ENCODE measurements at regions not wholly inside any gene's neighbourhood (a gene's known extent, or its start where the extent isn't known, plus 50 kb on each side); places are given as distances from the start of the nearest gene placed in this dataset.
"Not testable (repeated sequence)": the region's sequence is repeated elsewhere in the genome, so short reads cannot be mapped to it uniquely, and the experiment has no call there.

GRCh38 chr13:100767192-100767591, 92.6 kb upstream of the TMTC4 start (continued):
- TF ChIP-seq ZNF165 (CRISPR knock-in tag; IDR thresholded peaks at IDR 0.05; ENCODE audit: borderline replicate concordance), result no peak
- TF ChIP-seq HDGF (IDR thresholded peaks at IDR 0.05), result no peak
- no peak for TF ChIP-seq CTBP1 (IDR thresholded peaks at IDR 0.05; ENCODE audit: borderline replicate concordance)
- TF ChIP-seq, protein P1, sequence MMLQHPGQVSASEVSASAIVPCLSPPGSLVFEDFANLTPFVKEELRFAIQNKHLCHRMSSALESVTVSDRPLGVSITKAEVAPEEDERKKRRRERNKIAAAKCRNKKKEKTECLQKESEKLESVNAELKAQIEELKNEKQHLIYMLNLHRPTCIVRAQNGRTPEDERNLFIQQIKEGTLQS (IDR thresholded peaks at IDR 0.05), result no peak
- TF ChIP-seq, protein P1 (CRISPR knock-in tag; conservative IDR thresholded peaks at IDR 0.05), result no peak
- TF ChIP-seq, protein P2, sequence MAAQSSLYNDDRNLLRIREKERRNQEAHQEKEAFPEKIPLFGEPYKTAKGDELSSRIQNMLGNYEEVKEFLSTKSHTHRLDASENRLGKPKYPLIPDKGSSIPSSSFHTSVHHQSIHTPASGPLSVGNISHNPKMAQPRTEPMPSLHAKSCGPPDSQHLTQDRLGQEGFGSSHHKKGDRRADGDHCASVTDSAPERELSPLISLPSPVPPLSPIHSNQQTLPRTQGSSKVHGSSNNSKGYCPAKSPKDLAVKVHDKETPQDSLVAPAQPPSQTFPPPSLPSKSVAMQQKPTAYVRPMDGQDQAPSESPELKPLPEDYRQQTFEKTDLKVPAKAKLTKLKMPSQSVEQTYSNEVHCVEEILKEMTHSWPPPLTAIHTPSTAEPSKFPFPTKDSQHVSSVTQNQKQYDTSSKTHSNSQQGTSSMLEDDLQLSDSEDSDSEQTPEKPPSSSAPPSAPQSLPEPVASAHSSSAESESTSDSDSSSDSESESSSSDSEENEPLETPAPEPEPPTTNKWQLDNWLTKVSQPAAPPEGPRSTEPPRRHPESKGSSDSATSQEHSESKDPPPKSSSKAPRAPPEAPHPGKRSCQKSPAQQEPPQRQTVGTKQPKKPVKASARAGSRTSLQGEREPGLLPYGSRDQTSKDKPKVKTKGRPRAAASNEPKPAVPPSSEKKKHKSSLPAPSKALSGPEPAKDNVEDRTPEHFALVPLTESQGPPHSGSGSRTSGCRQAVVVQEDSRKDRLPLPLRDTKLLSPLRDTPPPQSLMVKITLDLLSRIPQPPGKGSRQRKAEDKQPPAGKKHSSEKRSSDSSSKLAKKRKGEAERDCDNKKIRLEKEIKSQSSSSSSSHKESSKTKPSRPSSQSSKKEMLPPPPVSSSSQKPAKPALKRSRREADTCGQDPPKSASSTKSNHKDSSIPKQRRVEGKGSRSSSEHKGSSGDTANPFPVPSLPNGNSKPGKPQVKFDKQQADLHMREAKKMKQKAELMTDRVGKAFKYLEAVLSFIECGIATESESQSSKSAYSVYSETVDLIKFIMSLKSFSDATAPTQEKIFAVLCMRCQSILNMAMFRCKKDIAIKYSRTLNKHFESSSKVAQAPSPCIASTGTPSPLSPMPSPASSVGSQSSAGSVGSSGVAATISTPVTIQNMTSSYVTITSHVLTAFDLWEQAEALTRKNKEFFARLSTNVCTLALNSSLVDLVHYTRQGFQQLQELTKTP (IDR thresholded peaks at IDR 0.05; ENCODE audit: low read depth in 1 of 2, partially characterized antibody in 2 of 2), result no peak
- TF ChIP-seq ZNF589 (CRISPR knock-in tag; IDR thresholded peaks at IDR 0.05; ENCODE audit: low read depth), result no peak
- TF ChIP-seq STAT6 (CRISPR knock-in tag; IDR thresholded peaks at IDR 0.05), result no peak
- TF ChIP-seq HNRNPL (IDR thresholded peaks at IDR 0.05; ENCODE audit: low read depth, low read length), result no peak

- in situ Hi-C loops (cut with MboI); H3K36me3 ChIP-seq (ENCODE audit: control insufficient read depth, insufficient read depth, low read length); H2AFZ ChIP-seq (ENCODE audit: low read depth, low read length); CTCF ChIA-PET (ENCODE audit: low intra/inter-chr PET ratio); intact Hi-C loops (cut with micrococcal nuclease); H3K27me3 ChIP-seq (ENCODE audit: control insufficient read depth in 2 of 2, insufficient read depth in 2 of 2, low read length in 2 of 2); H3K9me3 ChIP-seq (replicated peaks; ENCODE audit: control insufficient read depth, insufficient read depth, low read depth, low read length); H3K9ac ChIP-seq (ENCODE audit: insufficient read depth in 1 of 2, low read depth in 2 of 2, low read length in 2 of 2); H3K4me2 ChIP-seq (ENCODE audit: insufficient read depth, low read length); BruUV-seq (replicated peaks); POLR2A ChIA-PET; H3K4me1 ChIP-seq (replicated peaks in 1 of 2; ENCODE audit: control insufficient read depth in 2 of 2, insufficient read depth in 2 of 2, low read length in 2 of 2); H3K79me2 ChIP-seq (ENCODE audit: control insufficient read depth, insufficient read depth, low read length); ATAC-seq; DNase-seq (ENCODE audit: extremely low read depth in 1 of 4, low spot score in 3 of 4); H4K20me1 ChIP-seq (replicated peaks; ENCODE audit: control insufficient read depth, insufficient read depth, low read length); H3K27ac ChIP-seq (ENCODE audit: extremely low read depth, low read depth, low read length); FAIRE-seq; H3K9me1 ChIP-seq (ENCODE audit: control insufficient read depth, insufficient read depth, low read length); H3K4me3 ChIP-seq: not testable (repeated sequence)
- 3% methylated on average over 4 of the region's 4 CpGs for WGBS (ENCODE audit: insufficient coverage, low coverage, missing lambda C conversion rate)
Observed at GRCh38 chr13:100766570-100766969, 92.0 kb upstream of the TMTC4 start.
